ENCODE measurements at regions not wholly inside any gene's neighbourhood (a gene's known extent, or its start where the extent isn't known, plus 50 kb on each side); places are given as distances from the start of the nearest gene placed in this dataset.
"Not testable (repeated sequence)": the region's sequence is repeated elsewhere in the genome, so short reads cannot be mapped to it uniquely, and the experiment has no call there.

DNA sequence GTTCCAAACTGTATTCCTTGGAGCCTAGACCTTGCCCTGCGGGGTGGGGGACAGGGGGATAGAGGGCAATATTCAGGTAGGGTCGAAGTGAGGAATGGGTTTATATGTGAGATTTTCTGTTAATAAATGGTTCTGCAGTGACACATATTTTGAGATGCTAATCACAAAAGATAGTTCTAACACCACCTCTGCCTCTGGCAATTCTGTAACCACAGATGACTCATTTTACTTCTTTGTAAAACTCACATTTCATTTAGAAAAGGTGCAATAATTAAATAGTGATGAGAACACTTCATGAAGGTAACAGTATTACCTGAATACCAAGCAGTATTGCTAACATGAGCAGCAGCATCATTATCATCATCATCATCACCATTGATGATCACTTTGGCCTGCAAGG is 306.6 kb downstream of the SUCLG1 start:
- DNase-seq: no peak

DNA sequence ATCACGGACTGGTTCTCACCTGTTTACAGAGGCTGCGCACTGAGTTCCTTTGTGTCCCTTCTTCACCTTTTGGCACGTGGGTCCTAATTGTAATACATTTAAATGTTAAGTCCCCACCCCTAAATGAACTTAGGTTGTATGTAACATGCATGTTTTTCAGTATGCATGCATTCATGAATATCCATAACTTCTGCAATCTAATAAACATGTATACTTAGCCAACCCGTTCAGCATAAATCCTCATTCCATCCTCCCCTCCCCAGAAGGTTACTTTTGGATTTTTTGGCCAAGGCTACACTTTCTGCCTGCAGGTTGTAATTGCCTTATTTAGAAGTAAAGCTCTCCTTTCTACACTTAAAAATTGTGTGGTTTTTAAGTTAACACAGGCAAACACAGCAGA is 314.7 kb downstream of the SUCLG1 start:
- DNase-seq: no peak

DNA sequence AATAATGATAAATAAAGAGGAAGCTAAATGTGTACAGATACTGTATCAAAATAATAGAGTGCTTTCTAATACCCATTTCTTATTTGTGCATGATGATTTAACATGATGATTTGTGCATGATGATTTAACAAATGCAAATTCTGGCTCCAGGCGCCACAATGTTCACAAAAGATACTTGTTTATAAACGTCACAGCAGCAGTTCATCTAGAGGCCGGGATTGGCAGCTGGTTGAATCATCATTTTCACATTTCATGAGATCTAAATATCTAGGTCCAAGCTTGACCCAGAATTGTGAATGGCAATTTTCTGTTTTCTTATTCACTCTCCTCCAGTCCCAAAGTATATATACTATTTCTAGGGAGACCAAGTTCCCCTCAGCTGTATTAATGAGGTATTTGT is 322.0 kb downstream of the SUCLG1 start:
- DNase-seq: peak in 2 of 58 donors; percentile 0 to 20

DNA sequence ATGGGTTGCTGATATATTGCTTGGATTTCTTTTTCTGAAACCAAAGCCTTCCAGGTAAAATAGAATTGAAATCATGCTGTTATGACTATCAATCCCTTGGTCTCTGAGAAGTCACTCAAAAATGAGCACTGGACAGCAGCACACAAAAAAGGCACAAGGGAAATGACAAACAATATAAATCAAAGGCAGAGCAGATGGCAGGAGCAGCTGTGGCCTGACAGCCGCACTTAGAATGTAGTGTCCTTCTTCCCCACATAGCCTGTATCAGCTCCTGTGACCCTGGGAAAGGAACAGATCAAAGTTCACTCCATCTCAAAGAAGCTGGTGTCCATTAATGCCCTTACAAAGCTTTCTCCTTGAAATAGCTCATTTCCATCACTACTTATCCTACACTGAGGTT is 326.7 kb downstream of the SUCLG1 start:
- no peak for DNase-seq

DNA sequence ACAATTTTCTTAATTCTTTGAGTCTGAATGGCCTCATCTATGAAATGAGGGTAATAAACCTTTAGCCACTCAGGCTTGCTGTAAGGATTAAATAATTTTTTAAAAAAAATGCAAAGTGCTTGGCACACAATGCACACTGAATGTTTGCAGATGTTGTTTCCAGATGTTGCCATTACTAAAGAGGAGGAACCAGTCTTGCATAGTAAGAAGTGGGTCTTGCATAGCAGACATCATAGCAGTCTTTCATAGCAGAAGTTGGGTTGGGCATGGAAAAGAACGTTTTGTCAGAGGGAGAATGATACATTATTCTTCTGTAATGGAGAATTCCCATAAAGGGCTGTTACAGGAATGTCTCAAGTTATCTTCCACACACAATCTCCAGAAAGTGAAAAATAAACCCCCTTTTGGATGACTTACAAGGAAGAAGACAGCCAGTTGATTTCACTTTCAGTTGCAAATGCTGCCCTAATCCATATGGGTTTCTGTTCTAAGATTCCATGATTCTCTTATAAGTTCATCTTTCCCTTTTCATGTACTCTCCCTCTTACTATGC is 327.7 kb downstream of the SUCLG1 start:
- no peak for DNase-seq

DNA sequence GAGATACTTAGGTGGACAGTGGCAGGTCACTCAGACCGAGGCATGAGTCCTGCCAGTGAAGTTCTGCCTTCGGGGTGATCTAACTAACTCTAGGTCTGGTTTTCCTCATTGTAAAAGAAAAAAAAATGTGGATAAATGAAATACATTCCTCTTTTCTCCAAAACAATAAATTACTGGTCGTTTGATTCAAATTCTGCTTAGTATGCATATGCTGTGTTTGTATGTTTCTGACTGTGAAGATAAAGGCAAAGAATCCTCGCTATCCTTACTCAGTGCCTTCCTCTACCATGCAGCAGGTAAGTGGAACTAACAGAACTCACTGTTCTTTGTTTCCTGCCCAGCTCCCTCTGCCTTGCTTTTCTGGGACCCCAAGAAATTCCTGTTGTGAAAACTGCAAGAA is 330.1 kb downstream of the SUCLG1 start:
- no peak for DNase-seq

DNA sequence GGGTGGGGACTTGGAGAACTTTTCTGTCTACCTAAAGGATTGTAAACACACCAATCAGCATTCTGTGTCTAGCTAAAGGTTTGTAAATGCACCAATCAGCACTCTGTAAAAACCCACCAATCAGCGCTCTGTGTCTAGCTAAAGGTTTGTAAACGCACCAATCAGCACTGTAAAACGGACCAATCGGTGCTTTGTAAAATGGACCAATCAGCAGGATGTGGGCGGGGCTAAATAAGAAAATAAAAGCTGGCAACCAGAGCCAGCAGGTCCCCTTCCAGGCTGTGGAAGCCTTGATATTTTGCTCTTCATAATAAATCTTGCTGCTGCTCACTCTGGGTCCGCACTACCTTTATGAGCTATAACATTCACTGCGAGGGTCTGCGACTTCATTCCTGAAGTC is 331.3 kb downstream of the SUCLG1 start:
- not testable (repeated sequence) for DNase-seq

DNA sequence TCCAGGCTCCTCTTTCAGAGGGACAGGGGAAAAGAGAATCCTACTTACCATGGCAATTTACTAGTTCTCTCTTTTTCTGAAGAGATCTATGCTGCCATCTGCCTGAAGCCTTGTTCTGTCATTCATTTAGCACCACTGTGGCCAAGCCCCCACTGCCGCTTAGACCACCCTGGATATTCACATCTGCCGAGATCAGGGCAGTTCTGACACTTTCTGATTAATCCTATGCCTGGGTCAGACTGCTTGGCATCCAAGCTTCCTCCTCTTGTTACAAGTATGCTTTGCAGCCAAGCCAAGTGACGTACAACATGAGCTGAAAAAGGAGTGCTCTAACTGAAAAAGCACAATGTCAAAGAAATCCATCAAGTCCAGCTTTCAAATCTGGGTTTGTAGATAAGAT is 332.6 kb downstream of the SUCLG1 start:
- DNase-seq: peak in 1 of 58 donors; percentile 1

DNA sequence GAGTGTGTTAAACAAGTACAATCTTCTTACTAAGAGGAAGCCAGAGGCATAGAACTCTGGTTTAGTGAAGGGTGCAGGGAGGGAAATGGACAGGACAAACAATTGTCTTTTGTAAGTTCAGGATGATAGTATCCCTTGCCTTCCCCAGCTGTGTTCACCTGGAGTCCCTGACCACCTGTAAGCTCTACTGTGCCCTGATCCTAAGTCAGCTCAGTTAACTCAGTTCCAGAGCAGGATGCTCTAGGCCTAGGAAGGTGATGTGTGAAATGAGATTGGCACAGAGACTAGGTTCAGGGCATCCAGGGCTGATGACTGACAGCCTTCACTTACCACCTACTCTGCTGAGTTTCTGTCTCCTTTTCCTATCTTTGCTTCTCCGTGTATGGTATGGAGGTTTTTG is 333.0 kb downstream of the SUCLG1 start:
- no peak for DNase-seq

DNA sequence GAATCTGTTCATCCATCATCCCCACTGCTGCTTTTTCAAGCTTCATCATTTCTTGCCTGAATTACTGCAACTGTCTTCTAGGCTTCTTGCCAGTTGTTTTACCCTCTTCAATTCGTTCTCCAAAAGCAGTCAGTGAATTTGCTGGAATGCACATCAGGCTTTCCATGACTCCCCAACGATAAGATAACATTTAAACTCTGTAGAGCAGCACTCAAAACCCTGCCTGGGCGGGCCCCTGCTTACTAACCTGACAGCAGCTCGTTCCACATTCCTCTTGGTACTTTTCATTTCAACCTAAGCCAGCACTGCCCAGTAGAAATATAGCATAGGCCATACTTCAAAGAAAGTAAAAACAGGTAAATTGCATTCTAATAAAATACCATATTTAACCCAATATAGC is 342.9 kb downstream of the SUCLG1 start:
- no peak for DNase-seq

DNA sequence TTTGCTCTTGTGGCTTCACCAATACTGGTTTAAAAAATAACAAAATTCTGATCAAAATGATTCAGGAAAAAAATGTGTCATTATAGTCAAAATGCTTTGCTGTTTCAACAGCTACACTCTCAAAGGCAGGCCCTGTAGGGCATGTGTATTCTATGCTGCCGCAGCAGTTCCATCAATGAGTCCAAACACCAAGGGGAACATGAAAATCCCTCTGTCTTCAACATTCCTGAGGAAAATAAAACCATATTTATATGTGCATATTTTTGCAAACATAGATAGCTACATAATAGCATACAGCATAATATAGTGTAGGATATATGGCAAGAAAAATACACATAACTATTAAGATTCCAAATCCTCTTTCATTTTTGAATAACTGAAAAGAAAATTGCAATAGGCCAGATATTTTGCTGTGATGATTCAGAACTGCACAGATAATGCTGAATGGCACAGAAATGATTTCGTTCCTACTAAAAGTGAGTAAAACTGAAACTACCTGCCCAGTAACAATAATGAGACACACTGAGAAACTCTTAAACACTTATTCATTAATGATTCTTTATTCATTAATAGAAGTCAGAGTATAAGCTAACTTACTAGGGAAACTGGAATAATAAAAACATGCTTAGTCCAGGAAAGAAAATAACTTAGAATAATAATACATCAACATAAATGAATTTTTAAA is 343.8 kb downstream of the SUCLG1 start:
- DNase-seq: no peak

DNA sequence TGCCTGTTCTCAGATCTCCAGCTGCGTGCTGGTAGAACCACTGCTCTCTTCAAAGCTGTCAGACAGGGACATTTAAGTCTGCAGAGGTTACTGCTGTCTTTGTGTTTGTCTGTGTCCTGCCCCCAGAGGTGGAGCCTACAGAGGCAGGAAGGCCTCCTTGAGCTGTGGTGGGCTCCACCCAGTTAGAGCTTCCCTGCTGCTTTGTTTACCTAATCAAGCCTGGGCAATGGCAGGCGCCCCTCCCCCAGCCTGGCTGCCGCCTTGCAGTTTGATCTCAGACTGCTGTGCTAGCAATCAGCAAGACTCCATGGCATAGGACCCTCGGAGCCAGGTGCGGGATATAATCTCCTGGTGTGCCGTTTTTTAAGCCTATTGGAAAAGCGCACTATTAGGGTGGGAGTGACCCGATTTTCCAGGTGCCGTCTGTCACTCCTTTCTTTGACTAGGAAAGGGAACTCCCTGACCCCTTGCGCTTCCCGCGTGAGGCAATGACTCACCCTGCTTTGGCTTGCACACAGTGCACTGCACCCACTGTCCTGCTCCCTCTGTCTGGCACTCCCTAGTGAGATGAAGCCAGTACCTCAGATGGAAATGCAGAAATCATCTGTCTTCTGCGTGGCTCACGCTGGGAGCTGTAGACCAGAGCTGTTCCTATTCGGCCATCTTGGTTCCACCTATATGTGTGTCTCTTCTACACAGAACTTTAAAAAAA is 355.1 kb downstream of the SUCLG1 start:
- DNase-seq: not testable (repeated sequence)

DNA sequence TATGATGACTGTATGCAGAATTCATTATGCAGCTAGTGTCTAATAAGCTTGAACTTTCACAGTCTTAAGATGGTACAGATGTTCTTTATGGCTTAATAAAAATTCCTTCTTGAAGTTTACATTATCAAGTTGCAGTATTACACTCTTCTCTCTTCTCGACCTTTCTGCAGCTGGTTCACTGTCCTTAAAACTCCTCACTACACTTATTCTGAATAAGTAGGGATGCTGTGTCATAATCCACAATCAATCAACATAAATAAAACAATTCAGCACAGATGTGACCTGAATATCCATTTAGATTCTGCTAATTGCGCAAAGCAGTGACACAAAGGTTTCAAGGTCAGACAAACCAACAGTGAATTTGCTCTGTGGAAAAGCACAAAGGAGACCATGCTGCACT is 356.8 kb downstream of the SUCLG1 start:
- no peak for DNase-seq

DNA sequence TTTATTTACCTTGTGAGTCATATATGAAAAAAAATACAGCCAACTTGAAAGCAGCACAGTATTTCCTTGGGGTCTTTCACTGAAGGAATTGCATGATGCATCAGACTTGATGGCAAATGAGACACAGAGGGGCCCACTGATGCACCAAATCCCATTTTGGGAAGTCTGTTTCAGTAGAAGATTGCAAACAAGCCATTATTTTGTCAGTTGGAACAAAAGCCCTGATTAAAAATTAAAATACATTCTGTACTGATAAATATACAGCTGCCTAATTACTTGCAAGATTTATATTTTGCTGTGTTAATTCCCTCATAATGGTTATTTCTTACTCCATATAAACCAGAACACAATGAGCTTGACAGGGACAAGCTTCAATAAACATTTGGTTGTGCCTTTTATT is 370.4 kb downstream of the SUCLG1 start:
- no peak for DNase-seq

DNA sequence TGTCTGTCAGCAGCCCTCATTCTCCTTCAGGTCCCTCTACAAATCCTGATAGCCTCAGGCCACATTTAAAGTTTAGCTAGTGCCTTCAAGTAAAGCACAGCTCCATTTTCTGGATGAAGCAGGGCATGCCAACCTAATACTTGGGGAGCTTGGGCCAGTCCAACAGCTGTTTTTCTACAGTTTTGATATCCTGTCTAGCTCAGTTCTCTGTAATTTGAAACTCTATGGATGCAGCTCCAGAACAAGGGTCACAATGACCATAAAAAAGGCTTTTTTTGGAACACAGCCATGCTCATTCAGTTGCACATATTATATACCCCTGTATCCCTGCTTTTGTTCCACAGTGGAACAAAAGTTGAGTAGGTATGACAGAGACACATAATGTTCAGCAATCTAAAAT is 373.5 kb downstream of the SUCLG1 start:
- no peak for DNase-seq

DNA sequence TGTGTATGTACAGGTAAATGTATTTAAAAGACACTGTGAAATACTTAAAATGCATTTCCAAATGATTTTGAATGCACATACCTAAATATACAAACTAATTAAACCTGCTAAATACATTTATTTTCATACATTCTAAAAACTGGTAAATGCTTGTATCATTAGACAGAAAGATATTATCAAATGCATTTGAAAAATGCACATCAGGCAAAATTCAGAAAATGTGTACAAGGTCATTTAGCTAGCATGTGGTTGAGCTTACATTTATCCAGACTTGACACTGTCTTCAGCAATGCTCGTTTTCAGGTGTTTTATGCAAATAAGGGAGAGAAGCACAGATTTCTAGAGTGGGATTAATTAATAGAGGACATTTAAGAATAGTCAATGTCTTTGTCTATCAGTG is 374.2 kb downstream of the SUCLG1 start:
- DNase-seq: no peak

DNA sequence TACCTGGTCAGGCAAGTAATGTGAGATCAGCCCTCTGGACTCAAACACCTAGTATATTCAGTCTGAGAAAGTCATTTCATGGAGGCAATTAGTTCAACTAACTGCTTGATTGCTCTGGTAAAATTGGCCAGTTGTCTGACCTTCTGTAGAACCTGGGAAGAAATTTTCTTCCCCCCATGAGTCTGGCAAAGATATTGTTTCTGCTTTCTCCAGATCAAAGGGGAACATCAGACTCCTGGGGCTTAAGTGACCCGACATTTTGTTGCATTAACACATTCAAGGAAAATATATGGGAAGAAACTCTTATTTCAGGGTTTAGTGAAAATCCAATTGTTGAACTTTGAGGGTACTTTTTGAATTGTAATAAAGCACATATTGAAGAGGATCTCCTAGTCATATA is 375.1 kb downstream of the SUCLG1 start:
- no peak for DNase-seq

DNA sequence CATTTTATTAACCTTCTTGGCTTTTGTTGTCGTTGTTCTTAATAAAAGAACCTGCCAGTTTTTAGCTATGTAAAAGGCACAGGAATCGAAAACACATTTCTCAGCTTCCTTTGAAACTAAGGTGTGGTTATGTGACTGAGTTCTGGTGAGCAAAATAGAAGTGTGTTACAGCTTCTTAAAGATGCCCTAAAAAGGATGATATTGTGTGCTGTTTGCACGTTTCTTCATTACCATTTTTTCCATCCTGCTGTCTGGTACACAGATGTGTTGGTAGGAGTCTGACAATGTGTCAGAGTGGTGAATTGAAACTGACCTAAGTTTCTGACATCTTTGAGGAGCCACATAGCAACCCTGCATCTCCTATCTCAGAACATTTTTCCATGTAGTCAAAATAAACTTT is 380.6 kb downstream of the SUCLG1 start:
- DNase-seq: no peak

DNA sequence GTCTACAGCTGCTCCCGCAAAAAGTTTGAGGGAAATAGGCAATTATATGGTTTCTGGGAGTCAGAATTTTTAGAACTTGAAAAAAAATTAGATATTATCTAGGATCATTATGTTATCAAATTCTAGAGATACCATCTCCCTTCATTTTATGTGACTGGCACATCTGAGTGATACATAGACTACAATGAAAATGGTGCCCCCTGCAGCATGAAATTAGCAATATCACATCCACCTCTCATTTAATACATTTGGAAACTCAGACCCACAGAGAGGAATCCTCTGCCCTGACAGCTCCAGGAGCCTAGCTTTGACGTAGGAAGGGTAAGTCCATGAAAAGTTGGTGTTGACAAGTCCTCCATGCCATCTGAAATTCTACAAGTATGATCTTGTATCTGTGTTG is 381.6 kb downstream of the SUCLG1 start:
- no peak for DNase-seq

DNA sequence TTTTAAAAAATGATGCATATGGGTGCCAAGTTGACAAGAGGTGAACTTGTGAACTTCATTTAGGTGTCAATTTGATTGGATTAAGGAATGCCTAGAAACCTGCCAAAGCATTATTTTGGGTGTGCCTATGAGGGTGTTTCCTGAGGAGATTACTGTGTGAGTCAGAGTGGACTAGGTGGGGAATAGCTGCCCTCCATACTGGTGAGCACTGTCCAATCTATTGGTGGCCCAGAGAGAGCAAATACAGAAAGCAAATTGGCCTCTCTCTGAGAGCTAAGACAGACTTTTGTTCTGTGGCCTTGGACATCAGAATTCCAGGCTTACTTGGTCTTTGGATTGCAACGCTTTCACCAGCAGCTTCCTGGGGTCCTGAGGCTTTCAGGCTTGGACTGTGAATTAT is 388.0 kb downstream of the SUCLG1 start:
- DNase-seq: no peak

DNA sequence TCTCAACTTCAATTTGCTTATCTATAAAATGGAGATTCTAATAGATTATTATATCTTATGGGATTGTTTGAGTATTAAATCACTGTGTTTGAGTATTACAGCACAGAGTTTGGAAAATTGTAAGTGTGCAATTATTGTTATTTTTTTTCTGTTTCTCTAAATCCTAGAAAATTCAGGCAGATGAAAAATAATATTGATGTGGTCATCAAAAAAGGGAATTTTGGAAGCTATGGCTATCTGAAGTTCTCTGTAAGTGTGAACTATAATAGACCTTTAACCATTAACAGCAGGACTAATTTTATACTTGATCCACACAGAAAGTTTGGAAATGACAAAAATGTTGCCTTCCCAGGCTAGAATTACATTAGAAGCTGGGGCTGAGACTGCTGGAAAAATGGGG is 393.2 kb downstream of the SUCLG1 start:
- DNase-seq: no peak

DNA sequence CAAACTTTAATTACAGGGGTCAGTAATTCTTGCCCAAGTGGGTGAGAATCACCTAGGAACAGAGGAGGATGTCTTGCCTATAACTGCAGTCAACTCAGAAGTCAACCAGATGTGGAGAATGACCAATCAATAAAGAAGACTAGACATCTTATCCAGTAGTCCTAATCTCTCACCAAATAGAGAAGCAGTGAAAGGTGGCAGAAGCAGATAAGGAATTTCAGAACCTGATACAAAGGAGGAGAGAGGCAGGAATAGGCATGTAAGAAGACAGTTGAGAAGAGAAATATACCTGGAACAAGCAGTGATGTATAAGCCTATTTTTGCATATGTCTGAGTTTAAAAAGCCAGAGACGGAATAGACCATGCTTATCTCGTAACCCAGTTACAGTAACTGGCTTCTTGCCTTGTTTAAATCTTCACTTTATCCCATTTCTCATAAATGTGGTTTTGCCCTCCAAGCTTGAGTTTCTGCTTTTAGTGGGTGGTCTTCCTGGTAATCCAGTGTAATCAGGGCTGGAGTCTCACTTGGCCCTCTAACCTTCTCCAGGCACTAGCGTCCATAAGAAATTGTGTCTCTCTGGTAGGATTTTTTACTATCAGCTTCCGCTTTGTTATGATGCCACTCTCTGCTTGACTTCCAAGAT is 401.0 kb downstream of the SUCLG1 start:
- no peak for DNase-seq

DNA sequence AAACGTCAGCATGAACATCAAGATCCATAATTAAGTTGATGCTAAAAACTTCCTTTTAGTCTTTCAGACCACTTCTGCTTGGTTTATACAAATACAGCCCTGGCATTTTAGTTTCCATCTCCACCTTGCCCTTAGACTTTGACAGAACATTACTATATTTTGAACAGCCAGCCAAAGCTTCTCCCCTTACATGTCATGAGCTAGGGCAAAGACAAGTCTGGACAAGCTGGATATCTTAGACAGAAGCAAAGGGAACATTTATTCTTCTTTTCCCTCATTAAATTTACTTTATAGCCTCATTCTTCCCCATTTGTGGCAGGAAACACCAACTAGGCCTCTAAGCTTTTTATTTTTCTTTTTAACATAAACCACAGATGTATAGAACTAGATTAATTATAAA is 403.3 kb downstream of the SUCLG1 start:
- no peak for DNase-seq

Measured in anterior cingulate cortex (tissue), 58 donors.